HG02885 (cell line): ENCODE measurements at regions not wholly inside any gene's neighbourhood (a gene's known extent, or its start where the extent isn't known, plus 50 kb on each side); places are given as distances from the start of the nearest gene placed in this dataset.
"Not testable (repeated sequence)": the region's sequence is repeated elsewhere in the genome, so short reads cannot be mapped to it uniquely, and the experiment has no call there.

Experiments
- ATAC-seq: cut with Tn5 transposase; IDR thresholded peaks from one replicate; pipeline ENCODE4 v1.9.1; 2021; ENCODE audit warnings: mild to moderate bottlenecking; ENCODE audit not compliant: unreplicated experiment, poor library complexity

DNA sequence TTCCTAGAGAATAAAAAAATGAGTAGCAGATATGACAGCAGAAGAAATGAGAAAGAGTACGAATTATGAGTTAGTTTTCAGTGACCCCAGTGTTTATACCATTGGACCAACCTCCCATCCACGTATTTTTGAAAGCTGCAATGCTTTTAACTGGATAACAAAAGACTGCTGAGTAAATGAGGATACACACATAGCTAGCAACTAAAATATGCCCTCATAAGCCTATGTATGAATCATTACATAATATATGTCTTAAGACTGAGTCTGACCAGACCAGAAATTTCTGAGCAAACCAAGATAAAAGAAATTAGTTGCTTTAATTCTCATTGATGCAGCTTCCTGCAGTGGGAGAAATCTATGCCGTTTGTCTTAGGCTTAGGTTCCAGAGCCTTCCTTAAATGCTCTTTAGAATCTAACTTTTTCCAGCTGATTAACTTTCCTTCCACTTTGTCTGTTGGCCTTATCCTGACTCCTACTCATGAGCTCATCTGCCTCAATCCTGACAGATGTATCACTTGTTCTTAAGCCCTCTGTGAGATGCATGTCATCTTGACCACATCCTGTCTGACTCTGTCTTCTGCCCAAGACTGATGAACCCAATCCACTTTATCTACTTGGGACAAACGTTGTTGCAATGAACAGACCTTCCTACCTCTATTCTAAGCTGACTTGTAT is 301.4 kb upstream of the AADAT start:
- ATAC-seq = peak; percentile 62

DNA sequence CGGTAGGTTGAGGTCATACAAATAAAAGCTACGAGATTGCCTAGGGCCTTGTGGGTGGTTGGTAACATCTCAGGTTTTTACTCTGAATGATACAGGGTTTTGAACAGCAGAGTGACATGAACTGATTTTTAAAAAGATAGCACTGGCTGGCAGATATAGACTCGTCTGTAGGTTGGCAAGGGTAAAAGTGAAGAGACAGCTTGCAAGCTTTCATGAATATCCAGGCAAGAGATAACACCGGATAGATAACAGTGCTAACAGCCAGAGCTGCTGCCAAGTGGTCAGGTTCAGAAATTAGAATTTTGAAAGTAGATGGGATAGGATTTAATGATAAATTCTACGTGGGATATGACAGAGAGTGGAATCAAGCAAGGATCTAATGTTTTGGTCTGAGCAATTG is 299.7 kb upstream of the AADAT start:
- no peak for ATAC-seq

DNA sequence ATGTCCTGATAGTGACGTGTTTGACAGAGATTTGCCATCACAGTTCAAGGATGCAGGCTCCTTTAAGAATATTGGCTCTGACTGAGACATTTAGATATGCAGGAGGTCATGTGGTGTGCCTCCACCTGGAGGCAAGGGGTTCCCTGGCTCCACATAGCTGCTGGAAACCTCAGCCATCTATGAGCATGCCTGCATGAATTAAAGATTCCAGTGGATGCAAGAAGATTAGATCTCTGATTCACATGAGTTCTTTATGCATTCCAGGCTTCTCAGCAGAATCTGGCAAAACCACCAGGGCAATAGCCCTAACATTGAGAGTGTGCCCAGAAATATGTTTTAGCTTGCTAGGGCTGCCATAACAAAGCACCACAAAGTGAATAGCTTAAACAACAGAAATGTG is 298.5 kb upstream of the AADAT start:
- ATAC-seq = no peak

DNA sequence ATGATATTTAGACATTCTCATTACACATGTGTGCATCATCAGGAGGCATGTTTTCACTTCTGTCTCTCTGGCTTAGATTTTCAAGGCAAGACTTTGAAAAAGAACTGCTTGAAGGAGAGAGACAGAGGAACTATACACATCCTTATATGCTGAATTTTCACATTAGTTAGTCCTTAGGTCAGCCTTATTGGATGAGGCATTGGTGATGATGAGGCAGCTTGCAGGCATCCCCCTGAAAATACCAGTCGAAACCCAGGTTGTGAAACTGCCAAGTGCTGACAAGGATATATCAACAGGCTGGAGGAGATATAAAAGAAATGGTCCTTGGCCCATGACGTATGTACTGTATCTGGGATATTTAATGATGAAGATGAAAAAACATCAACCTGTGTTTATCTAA is 297.2 kb upstream of the AADAT start:
- no peak for ATAC-seq

DNA sequence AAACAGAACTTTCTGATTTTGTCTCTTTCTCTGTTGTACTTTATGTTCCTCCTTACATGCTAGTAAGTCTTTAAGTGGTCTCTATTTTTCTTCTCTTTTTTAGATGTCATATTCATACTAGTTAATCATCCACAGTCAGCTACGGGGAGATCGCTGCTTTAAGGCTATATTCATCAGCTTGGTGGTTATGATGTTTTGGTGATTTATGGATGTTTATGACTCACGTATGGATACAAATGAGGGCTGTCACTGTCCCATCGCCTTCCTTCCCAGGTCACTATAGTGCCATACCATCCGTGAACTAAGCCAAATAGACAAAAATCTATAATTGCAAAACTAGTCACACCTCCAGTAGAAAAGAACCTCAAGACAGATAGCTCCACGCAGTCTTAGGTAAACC is 296.8 kb upstream of the AADAT start:
- ATAC-seq = no peak

DNA sequence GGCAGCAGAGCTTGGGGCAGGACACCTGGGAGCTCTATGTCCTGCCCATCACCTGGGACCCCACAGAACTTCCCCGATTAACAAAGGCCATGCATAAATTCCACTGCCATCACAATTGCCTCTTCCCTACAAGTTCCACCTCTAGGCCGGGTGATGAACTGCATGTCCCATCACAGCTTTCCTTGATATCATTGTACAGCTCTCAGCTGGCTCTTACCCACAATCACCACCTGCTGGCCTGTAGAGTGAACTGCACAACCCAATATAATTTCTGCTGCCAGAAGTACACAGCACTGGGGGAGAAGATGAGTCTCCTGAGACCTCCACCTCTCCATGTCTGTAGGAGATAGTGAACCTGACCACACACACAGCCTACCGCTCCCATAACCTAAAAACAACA is 285.0 kb upstream of the AADAT start:
- peak; percentile 99 for ATAC-seq

DNA sequence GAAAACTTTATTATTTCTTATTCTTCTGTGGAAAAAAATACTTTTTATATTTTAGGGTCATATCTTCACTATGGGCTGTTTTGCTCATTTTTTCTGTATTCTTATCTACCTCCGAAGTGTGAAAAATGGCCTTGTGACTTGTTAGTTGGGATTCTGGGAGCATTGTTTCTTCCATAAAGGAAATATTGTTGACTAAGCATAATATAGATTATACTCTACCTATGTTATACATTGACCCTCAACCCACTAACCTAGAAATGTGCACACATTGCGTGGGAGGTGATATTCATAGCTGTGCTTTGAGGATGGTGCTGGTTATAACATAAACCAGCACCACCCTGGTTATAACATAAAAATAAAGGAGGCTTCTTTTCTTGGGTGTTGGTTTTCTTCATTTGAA is 259.2 kb upstream of the AADAT start:
- no peak for ATAC-seq

DNA sequence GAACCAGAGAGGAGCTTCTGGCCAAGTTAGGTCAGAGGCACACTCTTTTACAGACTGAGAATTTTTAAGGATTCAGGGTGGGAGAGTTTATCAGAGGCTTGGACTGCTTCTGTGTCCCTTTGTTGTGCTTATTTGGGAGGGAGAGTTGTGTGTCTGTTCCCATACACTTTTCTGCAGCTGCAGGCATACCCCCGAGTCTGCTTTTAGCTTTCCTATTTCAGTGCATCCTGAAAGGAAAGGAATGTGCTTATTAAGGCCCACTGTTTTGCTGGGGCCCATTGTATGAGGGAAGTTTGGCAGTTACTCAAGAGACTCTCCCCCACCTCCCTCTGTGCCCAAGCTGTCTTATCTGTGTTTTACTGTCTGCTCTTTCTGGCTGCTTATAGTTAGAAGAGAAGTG is 257.4 kb upstream of the AADAT start:
- not testable (repeated sequence) for ATAC-seq

DNA sequence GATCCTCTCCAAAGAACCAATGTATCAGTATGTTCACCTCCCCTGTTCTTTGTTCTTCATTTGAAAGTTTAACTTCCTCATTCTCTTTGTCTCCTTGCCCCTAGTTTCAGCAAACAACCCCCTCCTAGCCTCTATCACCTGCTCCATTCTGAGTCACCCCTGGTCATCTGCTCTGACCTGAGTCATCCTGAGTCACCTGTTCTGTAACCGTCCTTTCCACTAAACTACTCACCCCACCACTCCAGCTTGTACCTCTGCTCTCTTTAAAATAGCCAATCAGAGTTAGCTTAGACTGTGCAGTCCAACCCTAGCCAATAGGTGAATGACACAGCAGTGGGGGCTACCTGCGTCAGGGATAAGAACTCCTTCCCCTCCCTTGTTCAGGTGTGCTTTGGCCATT is 249.8 kb upstream of the AADAT start:
- ATAC-seq = no peak

DNA sequence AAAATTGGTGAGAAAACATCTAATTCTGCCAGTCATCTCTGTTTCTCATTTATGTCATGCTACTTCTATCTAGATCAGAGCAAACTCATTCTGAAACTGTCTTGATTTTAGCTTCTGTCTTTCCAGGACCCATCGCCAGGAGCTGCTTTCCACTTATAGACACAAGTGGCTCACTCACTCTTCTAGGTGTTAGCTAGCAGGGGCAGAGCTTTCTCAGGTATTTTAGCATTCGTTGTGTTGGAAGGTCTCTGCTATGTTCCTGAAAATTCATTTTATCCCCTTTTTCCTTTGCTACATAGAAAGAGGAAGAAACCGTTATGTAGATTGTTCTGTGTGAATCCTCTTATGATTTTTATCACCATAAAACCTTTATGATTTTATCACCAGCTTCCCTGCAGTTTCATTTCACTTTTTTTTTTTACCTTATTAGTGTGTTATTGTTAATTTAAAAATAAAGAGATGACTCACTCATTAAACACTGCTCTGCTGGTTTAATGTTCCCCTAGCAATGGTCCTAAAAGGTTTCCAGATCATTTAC is 246.6 kb upstream of the AADAT start:
- peak; percentile 96 for ATAC-seq

DNA sequence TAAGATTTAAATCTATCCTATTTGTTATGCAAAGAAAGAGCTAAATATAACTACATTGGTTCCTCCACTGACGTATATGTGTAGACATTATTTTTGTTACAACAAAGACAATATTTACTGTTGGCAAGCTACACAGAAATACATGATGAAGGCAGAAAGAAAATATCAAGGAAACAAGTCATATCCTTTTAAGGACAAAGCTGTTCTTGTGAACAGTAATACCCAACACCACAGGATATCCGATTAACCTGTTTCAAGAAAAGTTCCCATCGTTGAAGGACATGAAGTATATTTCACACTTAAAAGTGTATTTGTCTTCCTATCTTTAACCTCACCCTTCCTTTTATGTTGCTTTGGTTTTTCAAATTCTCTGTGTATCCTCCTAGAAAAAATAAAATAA is 235.8 kb upstream of the AADAT start:
- peak; percentile 58 for ATAC-seq

DNA sequence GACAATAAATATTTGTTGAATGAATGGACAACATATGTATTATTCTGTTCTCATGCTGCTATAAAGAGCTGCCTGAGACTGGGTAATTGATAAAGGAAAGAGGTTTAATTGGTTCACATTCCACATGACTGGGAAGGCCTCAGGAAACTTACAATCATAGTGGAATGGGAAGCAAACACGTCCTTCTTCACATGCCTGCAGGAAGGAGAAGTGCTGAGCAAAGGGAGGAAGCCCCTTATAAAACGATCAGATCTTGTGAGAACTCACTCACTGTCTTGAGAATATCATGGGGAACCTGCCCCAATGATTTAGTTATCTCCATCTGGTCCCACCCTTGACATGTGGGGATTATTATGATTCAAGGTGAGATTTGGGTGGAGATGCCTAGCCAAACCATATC is 233.9 kb upstream of the AADAT start:
- no peak for ATAC-seq

DNA sequence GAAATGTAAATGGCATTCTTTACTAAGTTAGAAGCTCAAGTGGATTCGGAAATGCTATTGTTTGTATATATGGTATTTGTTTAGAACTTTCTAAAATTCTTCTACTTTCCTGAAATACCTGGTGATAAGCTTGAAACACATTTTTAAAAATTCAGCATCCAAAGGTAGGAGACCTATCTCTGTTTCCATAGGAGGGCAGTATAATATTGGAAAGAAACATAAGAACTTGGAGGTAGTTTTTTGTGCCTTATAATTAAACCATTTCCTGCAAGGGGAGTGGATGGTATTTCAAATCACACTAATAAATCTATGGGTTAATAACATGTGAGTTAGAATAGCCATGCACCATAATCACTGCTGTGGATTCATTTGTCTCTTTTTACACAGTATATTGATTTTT is 217.4 kb upstream of the AADAT start:
- no peak for ATAC-seq

DNA sequence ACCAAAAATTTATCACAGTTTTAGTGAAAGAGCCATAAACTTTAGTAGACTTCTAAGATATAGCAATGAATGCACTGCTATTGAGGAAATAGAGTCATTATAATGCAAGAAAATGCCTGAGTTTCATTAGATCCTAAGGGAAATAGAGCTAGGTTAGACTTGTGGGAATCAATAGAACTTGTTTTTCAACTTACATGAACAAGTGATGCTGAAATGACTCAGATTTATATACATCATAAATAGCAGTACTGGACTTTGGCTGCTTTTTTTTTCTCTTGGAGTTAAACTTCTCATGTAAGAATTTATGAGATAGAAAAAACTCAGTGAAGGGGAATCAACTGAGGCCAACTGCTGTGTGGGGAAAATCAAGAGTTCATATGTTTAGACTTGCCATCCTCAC is 216.5 kb upstream of the AADAT start:
- ATAC-seq = no peak

DNA sequence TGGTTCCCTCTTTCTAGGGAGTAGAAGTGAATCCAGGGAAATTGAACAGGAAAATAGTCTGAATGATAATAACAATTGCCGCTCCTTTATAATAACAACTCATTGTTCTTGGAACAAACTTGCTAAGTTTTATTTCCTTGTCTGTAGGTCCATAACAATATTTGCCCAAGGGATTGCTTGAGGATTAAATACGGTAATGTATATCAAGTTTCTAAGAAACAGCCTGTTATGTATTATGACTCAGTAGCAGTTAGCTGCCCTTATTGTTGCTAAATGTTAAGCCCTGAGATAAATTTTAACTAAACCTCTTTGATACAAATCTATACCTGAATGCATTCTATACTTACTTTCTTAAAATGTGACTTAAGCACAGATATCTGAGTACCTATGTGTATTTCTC is 215.9 kb upstream of the AADAT start:
- no peak for ATAC-seq

DNA sequence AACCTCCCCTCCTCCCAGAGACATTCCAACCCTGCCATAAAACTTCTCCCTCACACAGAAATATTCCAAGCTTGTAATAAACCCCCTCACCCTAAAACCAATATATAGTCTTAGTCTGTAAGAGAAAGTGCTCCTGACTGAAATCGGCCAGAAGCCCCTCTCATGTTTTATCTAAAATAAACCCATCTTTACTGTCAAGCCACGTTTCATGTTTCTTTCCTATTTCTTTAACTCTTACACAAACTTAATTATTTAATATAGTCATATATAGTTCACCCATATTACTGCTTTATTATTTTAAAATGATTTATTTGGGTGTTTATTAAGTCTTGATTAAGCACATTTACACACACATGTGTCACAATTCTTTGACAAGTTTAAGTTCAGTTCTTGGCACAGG is 191.3 kb upstream of the AADAT start:
- ATAC-seq = no peak

DNA sequence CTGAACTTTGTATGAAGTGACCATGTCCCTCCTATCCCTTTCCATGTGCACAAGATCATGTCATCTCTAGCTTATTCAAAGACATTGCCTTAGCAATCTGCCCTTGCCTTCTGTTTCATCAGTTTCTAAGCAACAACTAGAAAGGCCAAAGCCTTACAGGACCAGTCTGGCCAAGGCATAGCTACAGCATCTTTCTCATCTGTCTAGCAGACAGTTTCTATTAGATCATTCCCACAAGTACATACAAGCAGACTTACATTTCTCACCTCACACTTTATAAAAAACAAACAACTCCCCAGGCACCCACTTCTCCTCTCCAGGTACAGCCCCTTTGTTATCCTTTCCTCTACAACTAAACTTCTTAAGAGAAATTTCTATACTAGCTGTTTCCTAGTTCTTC is 188.7 kb upstream of the AADAT start:
- ATAC-seq = no peak

DNA sequence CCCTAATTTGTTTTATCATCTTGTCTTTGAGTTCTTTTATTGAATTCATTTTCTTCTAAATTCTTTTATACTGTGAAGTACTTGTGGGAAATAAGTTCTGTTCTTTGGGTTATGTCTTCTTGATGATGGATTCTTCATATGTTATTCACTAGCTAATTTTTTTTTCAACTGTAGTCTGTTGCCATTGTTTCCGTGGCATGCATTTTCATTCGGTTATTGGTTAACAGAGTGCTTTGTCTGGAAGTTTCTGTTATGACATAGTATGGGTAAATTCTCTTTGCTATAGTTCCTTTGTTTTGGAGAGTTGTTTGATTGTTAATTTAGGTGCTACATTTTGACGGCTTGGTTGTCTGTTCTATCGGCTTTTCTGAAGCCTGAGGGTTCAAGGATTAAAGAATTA is 184.9 kb upstream of the AADAT start:
- no peak for ATAC-seq

DNA sequence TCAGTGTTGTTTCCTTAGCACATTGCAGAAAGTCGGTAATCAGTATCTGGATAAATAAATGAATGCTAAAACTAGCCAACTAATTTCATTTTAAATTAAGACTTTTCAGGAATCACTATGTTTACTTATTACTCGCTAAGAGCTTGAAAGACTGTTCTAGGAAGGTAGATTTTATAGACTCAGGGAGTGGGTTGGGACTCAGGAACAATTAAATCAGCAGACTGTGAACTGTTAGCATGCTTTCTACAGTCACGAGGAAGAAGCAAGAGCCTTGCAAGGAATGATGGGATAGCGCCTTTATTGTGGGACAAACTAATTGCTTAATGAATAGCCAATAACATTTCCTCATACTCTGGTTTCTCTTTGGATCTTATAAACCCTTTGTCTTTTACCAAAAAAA is 183.2 kb upstream of the AADAT start:
- ATAC-seq = no peak

DNA sequence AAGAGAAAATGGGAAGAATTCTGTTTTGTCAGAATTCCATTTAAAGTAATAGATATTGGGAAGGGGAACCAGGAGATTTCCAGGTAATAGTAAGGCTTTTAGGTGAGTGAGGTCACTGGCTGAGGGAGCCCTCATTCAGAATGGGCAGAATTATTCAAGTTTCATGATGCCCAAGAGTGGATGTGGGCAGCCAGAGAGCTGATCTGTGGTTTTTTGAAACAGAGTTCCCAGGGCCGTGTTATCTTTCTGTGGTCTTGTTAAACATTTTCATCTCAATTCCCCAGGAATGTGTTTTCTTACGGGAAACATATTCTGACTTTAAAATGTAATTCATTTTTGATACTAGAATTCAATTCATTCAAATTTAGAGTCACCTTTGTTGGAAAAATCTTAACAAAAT is 182.0 kb upstream of the AADAT start:
- ATAC-seq = no peak

DNA sequence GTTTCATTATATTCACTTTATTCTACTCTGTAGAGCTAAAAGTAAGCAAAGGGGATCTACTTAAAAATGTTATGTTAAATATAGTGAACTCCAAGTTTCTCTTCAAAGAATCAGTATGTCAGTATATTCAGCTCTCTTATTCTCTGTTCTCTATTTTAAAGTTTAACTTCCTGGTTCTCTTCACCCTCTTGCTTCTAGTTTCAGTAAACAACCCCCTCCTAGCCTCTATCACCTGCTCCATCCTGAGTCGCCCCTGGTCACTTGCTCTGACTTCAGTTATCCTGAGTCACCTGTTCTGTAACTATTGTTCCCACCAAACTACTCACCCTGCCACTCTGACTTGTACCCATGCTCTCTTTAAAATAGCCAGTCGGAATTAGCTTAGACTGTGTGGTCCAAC is 180.9 kb upstream of the AADAT start:
- peak; percentile 49 for ATAC-seq

DNA sequence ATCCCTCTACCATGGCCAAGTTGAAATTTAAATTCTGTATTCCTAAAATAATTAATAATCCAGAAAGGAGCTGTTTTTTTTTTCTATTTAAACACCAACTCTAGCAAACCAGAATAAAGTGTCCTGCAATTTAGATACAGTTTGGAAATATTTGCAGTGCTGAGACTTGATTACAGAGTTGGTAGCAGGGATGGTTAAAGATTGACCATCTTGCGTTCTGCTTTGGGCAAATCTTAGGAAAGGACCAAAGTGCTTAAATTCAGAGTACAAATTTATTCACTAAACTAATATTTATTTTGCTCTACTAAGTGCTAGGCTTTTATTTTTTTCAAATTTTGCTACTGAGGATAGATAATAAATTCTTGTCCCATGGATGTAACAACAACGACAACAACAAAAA is 180.2 kb upstream of the AADAT start:
- ATAC-seq = no peak
